Prostate gland (tissue), 2 donors: ENCODE measurements at regions not wholly inside any gene's neighbourhood (a gene's known extent, or its start where the extent isn't known, plus 50 kb on each side); places are given as distances from the start of the nearest gene placed in this dataset.

Experiments used
- CTCF ChIP-seq, 4 experiments: fragments of 200-600 bp in 2 of 4; fragments of 450-650 bp in 2 of 4; sonication (generic) in 2 of 4; IDR thresholded peaks; 1 replicate in 3 of 4; 2 replicates in 1 of 4; pipeline ENCODE4 v1.5.1; 2016 to 2019; ENCODE audit warnings: antibody characterized with exemption in 4 of 4, mild to moderate bottlenecking in 2 of 4, moderate library complexity in 2 of 4
- POLR2A ChIP-seq: fragments of 450-650 bp; IDR thresholded peaks from one replicate; pipeline ENCODE4 v1.6.1; 2016; ENCODE audit warnings: antibody characterized with exemption, mild to moderate bottlenecking
- POLR2AphosphoS5 ChIP-seq: sonication (generic); formaldehyde crosslinking; IDR thresholded peaks from one replicate; pipeline ENCODE4 v1.6.1; 2017; ENCODE audit warnings: antibody characterized with exemption

GRCh38 chr1:232169436-232169835 lies 460.5 kb downstream of the SIPA1L2 start:
- TF ChIP-seq CTCF (IDR thresholded peaks at IDR 0.05) (no peak), POLR2A (no peak), POLR2AphosphoS5 (no peak)
